HG03342 (cell line): ENCODE measurements at regions not wholly inside any gene's neighbourhood (a gene's known extent, or its start where the extent isn't known, plus 50 kb on each side); places are given as distances from the start of the nearest gene placed in this dataset.

ENCODE experiments used
- ATAC-seq: cut with Tn5 transposase; IDR thresholded peaks from one replicate; pipeline ENCODE4 v1.9.1; 2021; ENCODE audit warnings: mild to moderate bottlenecking, moderate library complexity; ENCODE audit not compliant: unreplicated experiment

- ATAC-seq = no peak
These were observed 81.4 kb upstream of the SMYD2 start for GRCh38 chr1:214199585-214199984.

- ATAC-seq = no peak
These were observed 78.0 kb upstream of the SMYD2 start for GRCh38 chr1:214202992-214203391.

GRCh38 chr1:214205053-214205452 is 75.9 kb upstream of the SMYD2 start:
- ATAC-seq = no peak

- ATAC-seq = no peak
These were observed 72.5 kb upstream of the SMYD2 start for GRCh38 chr1:214208460-214208859.

DNA sequence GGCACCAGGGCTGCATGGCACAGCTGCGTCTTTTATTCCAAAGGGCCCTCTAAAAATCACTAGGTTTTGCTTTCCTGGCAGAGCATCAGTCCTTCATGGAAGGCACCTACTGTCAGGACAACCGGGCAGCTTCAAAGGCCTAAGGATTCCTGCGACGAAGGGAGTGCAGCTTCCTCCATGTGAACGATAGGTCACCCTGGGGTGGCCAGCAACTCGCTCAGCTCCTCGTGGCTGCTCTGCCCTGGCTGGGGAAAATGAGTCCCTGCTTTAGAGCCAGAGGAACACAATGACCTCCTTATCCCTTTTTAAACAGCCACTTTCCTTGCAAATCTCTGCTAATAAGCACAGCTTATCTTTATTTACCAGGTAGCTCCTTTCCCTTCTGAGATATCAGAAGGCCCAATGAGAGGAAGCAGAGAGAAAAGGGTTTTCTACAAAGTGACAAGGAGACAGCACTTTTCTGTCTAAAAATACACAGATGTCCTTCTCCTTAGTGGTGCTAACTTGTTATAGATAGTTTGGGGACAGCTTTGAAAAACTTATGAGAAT is 71.6 kb upstream of the SMYD2 start:
- ATAC-seq = no peak

- no peak for ATAC-seq
These were observed 67.8 kb upstream of the SMYD2 start for GRCh38 chr1:214213136-214213535.

- ATAC-seq = no peak
These were observed 66.1 kb upstream of the SMYD2 start for GRCh38 chr1:214214851-214215250.

DNA sequence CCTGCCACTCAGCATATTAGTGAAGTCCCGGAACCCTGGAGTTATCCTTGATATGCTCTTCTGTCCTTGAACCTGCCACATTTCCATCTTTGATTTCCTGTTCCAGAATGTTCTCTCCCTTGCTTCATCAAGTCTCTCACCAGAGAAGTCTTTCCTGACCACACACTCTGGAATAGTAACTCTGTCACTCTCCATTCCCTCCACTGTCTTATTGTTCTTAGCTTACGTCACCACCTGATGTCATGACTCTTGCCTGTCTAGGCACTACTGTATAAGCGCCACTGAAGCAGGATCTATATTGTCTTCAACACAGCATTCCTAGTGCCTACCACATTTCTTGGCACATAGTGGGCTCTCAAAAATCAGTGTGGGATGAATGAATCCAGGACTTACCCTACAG is 65.4 kb upstream of the SMYD2 start:
- no peak for ATAC-seq

GRCh38 chr1:214216021-214216420 is 64.9 kb upstream of the SMYD2 start:
- ATAC-seq = no peak

GRCh38 chr1:214216779-214217178 is 64.2 kb upstream of the SMYD2 start:
- no peak for ATAC-seq

GRCh38 chr1:214219902-214220301 is 61.1 kb upstream of the SMYD2 start:
- no peak for ATAC-seq

GRCh38 chr1:214220891-214221290 is 60.1 kb upstream of the SMYD2 start:
- no peak for ATAC-seq

DNA sequence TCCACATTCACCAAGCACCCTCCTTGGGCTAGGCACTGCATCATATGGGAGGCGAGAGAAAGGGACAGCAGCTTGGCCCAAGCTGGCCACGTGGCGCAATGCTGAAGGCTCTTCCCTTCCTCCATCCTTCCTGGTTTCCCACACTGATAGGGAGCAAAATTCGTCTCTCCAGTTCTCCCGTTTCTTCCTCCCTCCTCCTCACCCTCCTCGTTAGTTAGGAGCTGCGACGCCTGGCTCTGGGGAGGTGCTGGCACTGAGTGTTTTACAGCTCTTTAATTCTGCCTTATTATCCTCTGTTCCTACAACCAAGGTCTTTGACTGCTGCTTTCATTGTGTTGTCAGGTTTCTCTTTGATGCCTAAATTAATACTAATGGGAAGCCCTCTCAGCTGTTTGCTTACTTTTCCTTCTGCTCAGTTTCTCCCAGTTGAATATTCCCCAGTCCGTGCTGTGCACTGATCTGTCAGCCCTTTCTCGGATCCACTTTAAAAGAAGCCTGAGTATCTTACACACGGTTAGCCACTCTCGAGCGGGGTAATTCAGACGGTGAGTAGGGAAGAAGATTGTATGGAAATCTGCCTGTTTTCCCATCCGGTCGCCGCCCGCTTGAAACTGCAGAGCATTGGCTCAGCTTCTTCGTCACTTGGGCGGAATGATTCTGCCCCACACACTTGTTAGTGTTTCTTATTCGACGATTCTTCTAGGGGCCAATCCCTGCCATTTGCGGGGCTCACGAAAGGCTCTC is 56.2 kb upstream of the SMYD2 start:
- no peak for ATAC-seq

DNA sequence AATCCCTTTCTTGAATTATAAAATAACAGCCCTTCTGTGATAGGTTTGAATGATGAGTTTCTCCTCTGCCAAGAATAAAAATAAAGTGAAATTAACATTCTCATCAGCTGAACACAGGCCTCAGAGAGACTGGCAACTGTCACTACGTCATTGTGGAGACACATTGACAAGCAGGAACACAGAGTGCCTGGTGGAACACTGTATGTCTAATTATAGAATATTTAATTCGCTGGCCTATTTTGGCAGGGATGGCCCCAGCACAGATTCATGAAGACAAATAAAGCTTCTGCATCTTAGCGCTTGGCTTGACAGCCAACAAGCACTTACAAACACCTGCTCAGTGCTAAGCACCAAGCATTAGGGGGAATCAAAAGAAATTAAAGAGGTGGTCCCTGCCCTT is 52.0 kb upstream of the SMYD2 start:
- no peak for ATAC-seq

DNA sequence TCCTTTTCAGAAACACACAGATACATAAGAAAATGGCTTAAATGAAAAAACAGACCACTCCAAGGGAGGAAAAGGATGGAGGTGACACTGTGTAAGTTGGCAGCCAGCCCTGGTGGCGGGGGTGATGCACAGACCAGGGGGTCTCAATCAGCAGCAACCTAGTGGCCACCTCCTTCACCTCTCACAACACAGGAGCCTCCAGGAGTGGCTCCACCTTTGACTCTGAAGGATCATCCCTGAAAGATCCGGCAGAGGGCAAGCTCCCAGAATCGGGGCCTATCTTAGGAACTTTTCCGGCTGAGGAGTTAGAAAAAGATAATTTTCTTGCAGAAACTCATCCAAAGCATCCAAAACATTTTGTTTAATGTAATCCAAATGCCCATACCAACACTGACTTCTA is 51.2 kb upstream of the SMYD2 start:
- ATAC-seq = no peak
